ENCODE measurements at regions not wholly inside any gene's neighbourhood (a gene's known extent, or its start where the extent isn't known, plus 50 kb on each side); places are given as distances from the start of the nearest gene placed in this dataset.

GRCh38 chr3:152046280-152046679, 172.8 kb downstream of the SUCNR1 start:
- TF ChIP-seq, protein P1, sequence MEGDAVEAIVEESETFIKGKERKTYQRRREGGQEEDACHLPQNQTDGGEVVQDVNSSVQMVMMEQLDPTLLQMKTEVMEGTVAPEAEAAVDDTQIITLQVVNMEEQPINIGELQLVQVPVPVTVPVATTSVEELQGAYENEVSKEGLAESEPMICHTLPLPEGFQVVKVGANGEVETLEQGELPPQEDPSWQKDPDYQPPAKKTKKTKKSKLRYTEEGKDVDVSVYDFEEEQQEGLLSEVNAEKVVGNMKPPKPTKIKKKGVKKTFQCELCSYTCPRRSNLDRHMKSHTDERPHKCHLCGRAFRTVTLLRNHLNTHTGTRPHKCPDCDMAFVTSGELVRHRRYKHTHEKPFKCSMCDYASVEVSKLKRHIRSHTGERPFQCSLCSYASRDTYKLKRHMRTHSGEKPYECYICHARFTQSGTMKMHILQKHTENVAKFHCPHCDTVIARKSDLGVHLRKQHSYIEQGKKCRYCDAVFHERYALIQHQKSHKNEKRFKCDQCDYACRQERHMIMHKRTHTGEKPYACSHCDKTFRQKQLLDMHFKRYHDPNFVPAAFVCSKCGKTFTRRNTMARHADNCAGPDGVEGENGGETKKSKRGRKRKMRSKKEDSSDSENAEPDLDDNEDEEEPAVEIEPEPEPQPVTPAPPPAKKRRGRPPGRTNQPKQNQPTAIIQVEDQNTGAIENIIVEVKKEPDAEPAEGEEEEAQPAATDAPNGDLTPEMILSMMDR (IDR thresholded peaks at IDR 0.05) = no peak
- TF ChIP-seq POLR2A (IDR thresholded peaks at IDR 0.05) = no peak
